HG03097 (cell line): ENCODE measurements at regions not wholly inside any gene's neighbourhood (a gene's known extent, or its start where the extent isn't known, plus 50 kb on each side); places are given as distances from the start of the nearest gene placed in this dataset.
"Not testable (repeated sequence)": the region's sequence is repeated elsewhere in the genome, so short reads cannot be mapped to it uniquely, and the experiment has no call there.

Experiments used
- ATAC-seq: cut with Tn5 transposase; IDR thresholded peaks from one replicate; pipeline ENCODE4 v1.9.1; 2021; ENCODE audit not compliant: unreplicated experiment, low FRiP score

DNA sequence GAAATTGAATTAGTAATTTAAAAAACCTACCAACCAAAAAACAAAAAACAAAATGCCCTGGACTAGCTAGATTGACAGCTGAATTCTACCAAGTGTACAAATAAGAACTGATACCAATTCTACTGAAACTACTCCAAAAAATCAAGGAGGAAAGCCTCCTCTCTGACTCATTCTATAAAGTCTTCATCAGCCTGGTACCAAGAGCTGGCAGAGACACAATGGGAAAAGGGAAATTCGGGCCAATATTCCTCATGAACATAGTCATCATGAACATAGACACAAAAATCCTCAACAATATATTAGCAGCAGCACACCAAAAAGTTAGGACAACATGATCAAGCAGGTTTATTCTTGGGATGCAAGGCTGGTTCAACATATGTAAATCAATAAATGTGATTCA lies 2667.7 kb upstream of the PCDH20 start:
- no peak for ATAC-seq

DNA sequence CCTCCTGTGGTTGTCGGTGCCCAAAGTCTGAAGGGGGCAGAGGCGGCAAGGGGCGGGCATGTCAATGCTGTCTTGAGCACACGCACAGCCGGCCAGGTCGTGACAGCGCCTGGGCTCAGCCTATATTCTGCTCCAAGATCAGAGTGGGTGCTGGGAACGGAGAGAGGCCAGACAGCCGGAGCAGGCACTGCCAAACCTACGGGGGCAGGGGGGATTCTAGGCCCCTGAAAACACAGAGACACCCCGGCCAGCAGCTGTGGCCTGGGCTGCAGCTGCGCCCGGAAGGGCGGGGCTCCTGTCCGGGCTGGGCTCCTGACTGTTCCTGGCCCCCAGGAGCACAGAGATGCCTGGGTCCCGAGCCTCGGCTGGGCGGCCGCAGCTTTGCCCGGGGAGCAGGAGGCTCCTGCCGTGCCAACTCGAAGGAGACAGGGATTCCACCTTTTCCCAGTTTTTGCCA lies 2662.9 kb upstream of the PCDH20 start:
- ATAC-seq = no peak

DNA sequence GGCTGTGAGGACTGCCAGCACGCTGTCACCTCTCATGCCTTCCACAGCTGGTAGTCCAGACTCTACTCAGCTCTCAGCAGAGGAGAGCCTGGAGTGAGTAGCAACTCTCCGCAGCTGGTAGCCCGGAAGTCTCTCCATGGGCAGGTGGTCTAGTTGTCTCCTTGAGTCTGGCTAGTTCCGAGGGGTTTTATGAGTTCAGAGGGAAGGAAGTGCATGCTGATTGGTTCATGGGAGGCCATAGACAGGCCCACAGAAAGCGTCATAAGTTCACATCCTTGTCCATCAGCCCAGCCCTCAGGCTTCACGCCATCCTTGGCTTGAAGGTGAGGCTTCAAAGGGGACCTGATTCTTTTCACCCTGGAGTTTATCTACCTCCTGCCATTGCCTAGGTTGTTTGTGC lies 2662.4 kb upstream of the PCDH20 start:
- no peak for ATAC-seq

DNA sequence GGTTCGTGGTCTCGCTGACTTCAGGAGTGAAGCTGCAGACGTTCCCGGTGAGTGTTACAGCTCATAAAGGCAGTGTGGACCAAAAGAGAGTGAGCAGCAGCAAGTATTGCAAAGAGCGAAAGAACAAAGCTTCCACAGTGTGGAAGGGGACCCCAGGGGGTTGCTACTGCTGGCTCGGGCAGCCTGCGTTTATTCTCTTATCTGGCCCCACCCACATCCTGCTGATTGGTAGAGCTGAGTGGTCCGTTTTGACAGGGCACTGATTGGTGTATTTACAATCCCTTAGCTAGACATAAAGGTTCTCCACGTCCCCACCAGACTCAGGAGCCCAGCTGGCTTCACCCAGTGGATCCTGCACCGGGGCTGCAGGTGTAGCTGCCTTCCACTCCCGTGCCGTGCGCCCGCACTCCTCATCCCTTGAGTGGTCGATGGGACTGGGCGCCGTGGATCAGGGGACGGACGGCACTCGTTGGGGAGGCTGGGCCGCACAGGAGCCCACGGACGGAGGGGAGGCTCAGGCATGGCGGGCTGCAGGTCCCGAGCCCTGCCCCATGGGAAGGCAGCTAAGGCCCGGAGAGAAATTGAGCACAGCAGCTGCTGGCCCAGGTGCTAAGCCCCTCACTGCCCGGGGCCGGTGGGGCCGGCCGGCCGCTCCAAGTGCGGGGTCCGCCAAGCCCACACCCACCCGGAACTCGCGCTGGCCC lies 2661.6 kb upstream of the PCDH20 start:
- not testable (repeated sequence) for ATAC-seq

DNA sequence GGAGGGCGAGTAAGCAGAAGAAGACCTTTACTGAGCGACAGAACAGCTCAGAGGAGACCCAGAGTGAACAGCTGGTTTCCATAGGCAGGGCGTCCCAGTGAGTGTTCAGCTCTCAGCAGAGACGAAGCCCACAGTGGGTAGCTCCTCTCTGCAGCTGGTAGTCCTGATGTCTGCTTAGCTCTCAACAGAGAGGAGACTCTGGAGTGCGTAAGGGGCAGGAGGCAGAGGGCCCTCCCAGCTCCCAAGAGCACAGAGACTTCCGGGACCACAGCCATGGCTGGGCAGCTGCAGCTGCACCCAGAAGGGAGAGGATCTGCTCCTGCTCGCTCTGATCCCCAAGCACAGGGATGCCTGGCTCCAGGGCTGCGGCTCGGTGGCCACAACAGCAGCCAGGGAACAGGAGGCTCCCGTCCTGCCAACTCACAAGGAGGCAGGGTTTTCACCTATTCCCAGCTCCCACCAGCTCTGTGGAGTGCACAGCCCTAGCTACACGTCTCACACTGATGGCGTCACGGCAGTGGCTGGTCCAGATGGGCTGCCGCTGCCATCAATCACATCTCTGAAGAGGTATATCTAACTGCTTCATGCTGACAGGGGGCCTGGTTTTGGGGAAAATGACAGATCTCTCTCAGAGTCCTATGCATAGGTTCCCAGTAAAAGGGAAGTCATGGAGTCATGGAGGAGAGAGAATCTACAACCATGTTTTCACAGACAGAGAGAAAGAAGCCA lies 2660.1 kb upstream of the PCDH20 start:
- no peak for ATAC-seq

DNA sequence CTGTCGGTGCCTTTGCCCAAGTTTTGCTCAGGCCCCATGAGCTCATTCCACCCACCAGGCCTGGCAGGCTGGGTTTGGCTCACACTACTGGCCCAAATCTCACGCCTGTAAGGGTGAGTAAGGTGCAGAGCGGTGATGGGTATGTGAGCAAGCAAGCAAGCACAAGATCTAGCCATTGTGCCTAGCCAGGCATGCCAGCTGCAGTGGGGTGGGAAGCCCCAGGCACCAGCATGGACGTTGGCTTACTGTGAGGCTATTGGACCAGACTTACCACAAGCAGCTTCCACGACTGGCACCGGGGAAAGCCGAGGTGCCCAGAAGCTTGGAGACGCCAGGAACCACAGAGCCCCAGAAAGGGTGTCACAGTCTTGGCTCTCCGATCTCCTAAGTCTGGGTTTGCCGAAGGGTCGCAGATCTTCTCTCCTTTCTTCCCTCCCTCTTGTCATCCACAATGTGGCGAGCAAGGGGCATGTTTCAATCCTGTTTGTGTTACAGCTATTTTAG lies 2659.4 kb upstream of the PCDH20 start:
- no peak for ATAC-seq

DNA sequence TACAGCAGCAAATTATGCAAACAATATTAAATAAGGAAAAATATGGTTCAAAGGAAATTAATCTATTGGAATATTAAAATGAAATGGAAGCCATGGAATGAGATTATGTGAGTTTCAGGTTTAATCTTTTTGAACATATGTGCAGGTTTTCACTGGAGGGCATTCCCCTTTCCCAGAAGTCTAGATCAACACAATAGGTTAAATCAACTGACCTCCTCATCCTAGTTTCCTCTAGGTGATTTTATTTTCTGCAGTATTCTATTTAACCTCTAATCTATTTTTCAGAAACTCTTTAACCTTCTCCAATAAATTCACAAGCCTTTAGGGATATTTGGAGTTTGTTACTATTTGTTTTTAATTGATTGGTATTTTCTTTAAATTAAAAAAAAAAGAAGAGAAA lies 2657.6 kb upstream of the PCDH20 start:
- no peak for ATAC-seq

DNA sequence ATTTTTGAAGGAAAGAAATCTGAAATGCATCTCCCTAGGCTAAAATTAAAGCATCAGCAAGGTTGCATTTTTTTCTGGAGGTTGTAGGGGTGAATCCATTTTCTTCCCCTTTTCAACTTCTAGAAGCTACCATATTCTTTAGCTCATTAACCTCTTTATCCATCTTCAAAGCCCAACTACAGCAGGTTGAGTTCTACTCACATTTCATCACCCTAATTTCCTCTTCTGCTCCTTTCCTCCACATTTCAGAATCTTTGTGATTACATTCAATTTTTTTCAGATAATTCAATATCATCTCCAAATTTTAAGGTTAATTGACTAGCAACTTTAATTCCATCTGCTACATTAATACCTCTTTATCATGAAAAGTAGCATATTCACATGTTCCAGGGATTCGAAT lies 2655.7 kb upstream of the PCDH20 start:
- no peak for ATAC-seq

DNA sequence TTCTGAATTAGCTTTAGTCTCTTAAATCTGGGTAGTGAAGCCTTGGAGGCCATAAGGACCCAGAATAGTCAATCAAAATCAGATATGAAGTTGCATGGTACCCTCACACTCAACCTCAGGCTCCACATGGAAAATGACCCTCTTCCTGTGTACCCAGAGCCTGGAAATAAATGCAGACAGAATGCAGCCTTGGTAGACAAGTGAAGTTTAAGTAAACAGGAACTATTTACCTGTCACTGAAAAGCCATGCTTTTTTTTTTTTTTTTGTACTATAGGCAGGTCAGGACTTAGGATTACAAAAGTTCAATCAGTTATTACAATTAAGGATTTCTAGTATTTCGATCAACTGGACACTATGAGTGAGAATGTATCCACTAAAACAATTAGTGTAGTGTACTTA lies 2654.2 kb upstream of the PCDH20 start:
- ATAC-seq = no peak

DNA sequence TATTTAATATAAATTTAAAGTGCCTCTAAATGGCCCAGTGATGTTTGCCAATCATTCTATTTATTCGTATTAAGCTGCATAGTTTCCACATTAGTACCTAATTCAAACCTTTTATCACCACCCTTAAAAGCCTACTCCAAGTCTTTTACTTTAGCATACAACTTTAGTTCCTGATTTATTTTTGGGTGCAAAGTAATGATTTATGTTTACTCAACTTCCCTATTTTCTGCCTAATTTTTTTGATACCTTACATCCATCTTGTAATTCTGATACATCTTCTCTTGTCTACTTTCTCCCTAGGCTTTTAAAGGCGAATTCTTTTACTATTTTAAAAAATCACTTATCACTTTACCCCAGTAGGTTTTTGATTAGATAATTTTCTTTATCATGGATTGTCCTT lies 2651.1 kb upstream of the PCDH20 start:
- ATAC-seq = no peak

DNA sequence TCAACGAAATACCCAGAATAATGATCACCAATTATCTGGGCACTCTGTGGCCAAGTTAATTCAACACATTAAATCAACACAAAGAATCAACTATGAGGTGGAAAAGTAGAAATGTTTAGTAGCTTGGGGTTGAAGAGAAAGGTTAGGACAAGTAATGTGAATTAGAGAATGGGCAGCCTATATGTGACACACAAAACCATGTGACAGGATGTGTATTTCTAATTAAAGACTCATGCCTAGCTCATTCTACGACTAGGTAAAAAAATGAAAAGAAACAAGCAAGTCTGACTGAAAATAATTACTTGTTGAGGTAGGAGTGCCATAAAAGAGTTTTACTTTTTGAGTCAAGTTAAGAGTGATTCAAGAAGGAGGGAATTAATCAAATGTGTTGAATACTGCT lies 2646.0 kb upstream of the PCDH20 start:
- ATAC-seq = no peak

DNA sequence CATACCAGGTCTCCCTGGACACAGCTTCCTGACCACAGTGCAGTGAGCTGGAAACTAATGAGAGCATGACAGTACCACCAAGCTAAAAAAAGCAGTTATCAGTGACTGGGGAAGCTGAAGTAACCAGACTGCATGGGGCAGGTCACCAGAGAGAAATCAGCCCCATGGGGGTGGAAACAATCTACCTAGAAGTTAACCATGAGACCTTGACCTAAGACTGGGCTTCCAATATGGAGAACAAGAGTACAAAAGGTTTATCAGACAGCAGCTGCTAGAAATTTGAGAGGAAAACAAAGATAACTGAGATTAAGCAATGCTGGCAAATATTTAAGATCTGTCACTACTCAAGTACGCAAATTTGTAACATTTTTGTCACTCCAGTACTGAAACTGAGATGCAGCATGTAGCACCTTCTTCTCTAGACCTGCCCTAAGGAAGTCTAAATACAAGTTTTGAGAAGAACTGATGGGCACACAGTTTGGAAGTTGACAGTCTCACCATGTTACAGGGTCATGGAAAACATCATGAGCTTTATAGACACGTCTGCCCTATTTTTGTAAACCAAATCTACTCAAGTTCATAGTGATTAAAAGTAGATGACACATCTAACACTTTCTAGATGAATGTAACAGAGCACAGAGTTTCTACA lies 2641.8 kb upstream of the PCDH20 start:
- no peak for ATAC-seq

DNA sequence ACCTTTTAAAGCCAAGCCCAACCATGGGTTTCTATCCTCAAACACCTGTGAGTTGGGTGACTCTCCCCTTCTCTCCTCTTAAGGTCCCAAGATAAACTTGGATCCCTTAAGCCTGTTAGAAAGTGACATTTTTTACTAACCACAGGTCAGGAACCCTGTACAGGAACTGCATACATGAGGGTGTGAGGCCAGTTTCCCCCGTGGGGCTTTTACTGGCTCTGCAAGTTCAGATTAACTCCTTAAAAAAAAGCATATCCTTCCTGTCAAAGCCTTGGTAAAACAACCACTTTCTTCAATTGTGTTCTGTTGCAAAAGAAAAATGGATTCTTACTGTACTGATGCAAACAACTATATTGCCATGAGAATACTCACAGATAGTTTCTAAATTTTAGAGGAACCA lies 2638.7 kb upstream of the PCDH20 start:
- ATAC-seq = no peak

DNA sequence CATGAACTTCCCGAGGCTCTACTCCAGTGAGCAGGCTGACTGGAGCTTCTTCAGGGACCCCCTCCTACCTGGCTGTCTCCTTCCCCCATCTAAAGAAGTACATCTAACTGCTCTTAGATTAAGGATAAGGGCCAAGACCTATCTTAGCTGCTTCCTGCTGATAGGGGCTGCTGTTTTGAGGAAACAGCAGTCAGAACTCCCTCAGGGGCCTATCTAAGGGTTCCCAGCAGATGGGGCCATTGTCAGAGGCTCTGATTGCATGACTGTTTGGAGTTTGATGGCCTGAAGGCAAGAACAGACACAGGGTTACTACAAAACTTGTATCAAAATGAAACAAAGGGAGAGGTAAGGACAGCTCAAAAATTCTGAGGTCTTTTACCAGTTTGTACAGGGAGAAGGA lies 2636.9 kb upstream of the PCDH20 start:
- no peak for ATAC-seq

DNA sequence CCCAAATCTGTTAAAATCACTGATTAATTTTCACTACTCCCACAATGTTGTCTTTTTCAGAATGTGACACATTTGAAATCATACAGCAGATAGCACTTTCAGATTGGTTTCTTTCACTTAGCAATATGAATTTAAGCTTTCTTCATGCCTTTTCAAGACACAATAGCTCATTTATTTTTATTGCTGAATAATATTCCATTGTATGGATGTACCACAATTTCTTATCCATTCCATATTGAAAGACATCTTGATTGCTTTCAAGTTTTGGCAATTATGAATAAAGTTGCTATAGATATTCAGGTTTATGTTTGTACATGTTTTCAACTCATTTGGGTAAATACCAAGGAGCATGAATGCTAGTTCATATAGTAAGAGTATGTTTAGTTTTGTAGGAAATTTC lies 2635.6 kb upstream of the PCDH20 start:
- no peak for ATAC-seq

DNA sequence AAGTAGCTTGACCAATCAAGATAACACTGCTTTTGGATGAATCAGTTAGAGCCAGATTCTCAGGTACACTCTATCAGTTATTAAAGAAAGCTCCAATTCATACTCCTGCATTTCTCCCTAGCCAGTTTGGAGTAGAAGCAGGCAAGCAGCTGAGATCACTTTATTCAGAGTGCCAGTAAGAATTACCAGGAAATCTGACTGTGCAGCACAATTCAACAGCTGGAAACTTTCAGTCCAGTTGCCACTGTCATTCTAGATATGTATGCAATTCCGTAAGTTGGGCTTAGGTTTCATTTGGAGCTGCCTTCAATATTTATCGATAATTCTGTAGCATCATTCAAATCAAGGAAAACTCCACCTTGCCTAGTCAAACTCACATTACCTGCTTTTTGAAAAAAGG lies 2625.6 kb upstream of the PCDH20 start:
- no peak for ATAC-seq

DNA sequence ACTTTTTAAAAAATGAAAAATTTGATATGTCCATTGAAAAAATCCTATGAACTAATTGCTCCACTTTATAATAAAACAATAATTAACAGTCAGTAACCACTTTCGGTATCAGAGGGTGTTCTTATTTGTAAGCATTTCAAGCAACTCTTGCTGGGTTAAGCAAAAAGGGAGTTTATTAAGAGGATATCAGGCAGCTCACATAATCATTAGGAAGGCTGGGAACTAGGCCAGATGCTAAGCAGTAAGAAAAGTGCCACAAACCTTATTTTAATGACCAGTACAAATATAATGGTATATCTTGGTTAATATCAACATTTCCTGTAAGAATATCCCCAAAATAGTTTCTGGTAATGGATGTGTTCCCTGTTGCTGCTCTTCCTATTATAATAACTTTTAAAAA lies 2618.3 kb upstream of the PCDH20 start:
- no peak for ATAC-seq

DNA sequence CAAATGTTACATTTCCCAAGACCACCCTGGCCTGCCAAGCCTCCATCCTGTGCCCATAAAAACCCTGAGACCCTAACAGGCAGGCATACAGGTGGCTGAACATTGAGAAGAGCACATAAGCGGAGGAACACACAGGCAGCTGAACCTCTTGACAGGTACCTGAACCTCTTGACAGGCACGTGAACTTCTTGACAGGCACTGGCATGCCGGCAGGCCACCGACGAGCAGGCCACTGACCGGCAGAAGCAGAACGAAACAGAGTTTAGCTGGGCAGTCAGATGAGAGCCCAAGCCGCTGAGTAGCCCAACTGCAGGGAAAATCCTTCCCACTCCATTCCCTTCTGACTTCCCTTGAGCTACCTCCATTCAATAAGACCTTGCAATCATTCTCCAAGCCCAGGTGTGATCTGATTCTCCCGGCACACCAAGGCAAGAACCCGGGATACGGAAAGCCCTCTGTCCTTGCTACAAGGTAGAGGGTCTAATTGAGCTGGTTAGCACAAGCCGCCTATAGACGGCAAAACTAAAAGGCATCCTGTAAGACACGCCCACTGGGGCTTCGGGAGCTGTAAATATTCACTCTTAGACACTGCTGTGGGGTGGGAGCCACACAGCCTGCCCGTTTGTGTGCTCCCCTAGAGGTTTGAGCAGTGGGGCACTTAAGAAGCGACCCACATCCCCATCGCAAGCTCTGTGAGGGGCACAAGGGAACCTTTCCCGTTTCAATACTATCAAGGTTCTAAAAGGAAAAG lies 2613.9 kb upstream of the PCDH20 start:
- no peak for ATAC-seq

DNA sequence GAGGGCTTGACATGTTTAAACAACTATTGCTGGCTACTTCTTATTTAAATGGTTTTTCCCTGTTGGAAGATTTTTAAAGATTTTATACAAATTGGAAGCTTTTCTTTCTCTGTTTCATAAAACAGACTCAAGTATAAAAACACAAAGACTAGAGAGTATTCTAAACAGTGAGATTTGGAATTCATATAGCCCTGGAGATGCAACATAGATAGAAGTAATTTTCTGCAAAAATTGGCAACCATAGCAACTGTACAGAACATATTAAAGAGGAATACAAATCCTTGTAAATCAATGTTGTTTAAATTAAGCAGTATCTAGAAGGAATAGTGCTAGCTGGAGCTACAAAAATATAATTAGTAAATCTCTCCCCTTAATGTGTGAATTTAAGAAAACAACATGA lies 2612.9 kb upstream of the PCDH20 start:
- no peak for ATAC-seq

DNA sequence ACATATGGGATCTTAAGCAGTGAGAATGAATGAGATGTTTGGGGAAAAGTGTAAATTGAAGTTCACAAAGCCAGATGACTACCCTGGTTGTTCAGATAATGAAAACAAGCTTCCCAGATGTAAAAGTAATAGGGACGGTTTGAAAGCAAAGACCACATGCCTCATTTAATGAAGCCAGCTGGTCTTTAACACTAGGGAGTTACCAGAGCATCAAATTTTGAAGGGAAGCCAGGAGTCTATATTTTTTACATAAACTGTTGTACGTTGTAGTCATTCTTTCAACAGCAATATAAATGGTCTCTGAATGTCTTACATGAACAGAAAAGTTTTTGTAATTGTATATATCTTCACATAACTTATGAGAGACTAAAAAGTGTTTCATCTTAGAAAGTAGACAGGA lies 2604.5 kb upstream of the PCDH20 start:
- ATAC-seq = no peak

DNA sequence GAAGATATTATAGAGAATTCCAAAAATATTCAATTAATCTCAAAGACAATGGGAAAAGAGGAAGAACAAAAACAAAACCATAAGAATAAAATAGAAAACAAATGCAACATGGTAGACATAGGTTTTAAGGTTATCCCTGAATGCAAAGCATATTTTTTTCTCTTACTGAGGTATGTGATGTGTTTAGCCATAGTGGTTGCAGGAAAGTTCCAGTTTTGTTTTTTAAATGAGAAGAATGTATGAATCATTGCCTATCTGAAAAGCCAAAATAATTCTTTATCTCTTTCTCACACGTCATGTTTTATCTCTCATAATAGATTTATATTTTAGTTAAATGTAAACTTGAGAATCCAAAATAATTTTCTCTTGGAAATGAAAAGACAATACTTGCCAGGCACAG lies 2591.7 kb upstream of the PCDH20 start:
- no peak for ATAC-seq
